ENCODE measurements at regions not wholly inside any gene's neighbourhood (a gene's known extent, or its start where the extent isn't known, plus 50 kb on each side); places are given as distances from the start of the nearest gene placed in this dataset.
"Not testable (repeated sequence)": the region's sequence is repeated elsewhere in the genome, so short reads cannot be mapped to it uniquely, and the experiment has no call there.

DNA sequence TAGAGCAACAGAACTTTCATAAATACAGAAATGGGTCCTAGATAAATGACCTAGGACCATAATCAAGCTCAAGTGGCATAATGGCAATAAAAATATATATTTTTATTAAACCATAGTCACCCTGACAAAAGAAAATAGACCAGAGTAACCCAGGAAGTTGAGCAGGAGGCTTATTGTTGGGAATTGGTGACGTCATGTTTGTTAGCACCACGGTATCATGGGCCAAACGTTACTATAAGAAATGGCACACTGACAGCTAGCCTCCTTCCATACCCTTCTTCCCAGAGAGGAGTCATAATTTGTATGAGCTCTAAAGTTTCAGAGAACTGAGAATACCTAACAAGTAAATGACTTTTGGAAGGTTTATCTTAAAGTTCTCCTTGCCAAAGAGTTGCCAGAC, 1698.2 kb downstream of the REEP3 start:
- DNase-seq: no peak

DNA sequence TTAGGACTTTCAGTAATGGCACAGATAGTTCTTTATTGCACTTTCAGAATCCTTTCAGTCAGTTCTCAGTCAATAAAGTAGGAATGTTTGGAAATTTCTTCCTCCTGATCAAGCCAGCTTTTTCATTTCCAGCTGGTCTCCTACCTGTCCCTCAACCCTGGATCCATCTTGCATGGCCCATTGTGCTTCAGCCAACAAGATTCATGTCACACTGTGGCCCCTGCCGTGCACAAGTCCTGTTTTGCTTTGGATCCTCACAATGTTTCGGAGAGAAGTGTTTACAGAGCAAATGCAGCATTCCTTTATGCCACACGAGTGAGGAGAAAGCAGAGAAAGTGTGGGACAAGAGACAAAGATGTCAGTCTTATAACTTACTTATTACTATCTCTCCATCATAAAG, 1694.7 kb upstream of the LRRTM3 start:
- no peak for DNase-seq

DNA sequence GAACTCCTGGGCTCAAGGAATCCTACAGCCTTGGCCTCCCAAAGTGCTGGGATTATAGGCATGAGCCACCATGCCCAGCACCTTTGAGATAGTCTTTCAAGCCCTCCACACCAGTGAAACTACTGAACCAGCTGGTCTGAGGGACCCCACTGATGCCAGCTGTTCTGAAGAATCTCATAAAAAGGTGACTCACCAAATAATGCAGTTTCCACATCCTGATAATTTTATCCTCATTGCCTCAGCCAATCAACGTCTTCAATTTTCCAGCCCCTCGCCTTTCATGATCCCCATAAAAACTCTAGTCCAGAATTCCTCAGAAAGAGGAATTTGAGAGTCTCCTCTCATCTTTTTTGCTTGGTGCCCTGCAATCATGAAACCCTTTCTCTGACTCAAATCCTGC, 1691.6 kb upstream of the LRRTM3 start:
- no peak for DNase-seq

DNA sequence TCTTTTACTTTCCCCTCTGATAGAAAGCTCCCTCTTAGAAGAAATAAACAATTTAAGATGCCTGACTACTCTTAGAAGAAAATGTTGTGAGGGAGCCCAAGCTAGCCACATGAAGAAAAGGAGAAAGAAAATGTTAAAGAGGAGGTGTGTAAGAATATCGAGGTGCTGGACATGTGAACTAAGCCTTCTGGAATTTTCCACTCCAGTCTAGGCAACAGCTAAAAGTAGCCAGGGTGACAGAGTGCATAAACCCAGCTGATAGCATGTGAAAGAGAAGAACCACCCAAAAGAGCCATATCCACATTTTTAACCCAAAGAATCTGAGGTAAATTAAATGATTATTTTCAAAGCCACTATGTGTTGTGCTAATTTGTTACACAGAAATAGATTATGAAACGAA, 1690.6 kb upstream of the LRRTM3 start:
- DNase-seq: no peak

- no peak for DNase-seq
Measured at GRCh38 chr10:65235846-65236245, 1690.0 kb upstream of the LRRTM3 start.

DNA sequence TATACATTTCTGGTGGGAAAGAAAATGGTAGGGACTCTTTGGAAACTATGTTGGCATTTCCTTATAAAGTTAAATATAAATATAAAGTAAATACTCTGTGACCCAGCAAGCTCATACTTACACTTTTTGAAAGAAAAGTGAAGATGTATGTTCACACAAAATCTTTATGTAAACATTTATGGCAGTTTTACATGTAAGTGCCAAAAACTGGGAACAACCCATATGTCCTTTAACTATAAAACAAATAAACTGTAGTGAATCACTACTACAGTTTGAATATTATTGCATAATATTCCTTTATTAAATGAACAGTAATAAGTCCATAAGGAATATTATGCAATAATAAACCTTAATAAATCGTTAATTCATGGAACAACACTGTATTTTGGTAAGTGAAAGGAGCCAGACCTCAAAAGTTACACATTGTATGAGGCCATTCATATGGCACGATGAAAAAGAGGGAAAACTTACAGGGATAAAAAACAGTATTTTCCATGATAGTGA, 1660.3 kb upstream of the LRRTM3 start:
- no peak for DNase-seq

DNA sequence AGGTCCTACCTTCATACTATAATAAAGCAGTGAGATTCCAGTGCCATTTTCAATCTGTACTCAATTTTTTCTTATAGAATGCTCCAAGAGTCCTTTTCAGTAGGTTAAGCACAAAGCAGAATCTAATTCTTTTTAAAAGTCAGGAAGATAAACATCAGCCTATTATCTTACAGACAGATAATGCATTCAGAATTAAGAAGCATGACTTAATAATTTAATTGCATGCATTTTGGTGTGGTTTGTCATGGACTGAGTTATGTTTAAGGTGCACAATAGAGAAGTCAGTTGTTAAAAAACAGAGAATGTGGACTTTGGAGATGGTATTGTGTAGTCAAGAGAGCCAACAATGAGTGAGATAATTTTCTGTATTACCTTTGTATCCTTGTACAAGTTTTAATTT, 1656.3 kb upstream of the LRRTM3 start:
- not testable (repeated sequence) for DNase-seq

GRCh38 chr10:65270969-65271368, 1654.9 kb upstream of the LRRTM3 start:
- DNase-seq: no peak

DNA sequence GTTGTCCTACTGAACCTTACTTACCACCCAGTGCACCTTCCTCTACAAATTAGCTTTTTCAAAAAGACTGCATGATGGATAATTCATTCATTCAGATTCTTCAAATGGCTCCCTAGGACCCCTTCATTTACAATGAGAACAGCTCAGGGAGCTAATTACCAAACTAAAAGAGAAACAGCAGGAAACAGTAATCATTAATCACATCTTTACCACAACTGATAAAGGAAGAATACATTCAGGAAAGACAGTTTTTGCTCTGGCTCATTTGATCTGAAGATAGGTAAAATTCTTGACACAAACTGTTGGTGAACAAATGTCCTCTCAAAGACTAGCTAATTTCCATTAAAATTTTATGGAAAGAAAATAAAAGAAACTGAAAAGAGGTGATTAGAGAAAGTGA, 1652.7 kb upstream of the LRRTM3 start:
- no peak for DNase-seq

DNA sequence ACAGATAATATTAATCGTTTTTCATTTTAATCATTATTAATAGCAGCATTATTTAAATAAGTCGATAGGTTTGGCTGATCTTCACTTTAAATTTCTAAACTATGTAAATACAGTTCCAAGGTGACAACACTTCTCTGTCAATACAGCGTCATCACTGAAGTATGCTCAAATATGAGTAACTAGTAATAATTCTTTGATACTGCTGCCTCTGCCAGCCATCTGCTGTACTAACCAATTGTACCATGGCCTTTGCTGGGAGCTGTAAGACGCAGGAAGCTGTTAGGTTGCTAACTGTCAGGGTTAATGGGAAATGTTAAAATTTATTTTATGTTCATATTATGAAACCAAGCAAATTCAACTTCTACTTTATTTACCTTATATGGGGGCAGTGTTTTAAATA, 1650.5 kb upstream of the LRRTM3 start:
- no peak for DNase-seq

- no peak for DNase-seq
Measured at GRCh38 chr10:65284495-65285041, 1641.3 kb upstream of the LRRTM3 start.

- DNase-seq: not testable (repeated sequence)
Measured at GRCh38 chr10:65285726-65286125, 1640.1 kb upstream of the LRRTM3 start.

GRCh38 chr10:65291286-65291685, 1634.5 kb upstream of the LRRTM3 start:
- DNase-seq: no peak

DNA sequence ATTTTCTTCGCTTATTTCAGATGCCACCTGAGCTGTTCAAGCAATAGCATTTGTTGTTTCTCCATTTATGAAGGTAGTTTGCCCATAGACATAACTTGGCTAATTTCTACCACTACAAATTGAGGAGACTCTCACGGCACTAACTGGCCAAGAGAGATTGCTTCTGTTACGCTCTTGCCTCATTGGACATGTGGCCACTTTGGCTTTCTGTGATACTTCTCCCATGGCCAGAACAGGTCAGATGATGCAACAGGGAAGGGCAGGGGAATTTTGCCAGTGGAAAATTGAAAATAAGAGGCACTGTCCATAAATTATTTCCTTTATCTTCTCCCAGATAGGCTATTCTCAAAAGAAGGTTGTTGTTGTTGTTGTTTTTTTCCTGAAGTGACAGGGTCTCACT, 1633.3 kb upstream of the LRRTM3 start:
- no peak for DNase-seq

DNA sequence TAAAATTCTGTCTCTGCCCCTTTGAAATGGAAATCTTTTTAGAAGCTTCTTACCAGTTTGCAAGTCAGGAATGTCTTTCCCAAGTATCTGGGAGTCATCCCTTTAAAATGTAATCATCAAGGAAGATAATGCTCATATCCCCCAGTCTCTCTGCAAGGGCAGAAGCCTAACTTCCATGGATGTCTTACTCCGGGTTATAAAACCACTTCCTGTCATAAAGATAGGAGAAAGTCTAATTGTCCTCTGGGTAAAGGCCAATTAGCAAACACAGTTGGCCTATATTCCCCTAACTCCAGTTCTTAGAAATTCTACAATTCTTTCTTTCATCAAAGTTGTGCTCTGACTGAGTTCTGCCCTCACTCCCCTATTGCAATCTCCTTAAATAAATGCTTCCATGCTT, 1631.5 kb upstream of the LRRTM3 start:
- no peak for DNase-seq

DNA sequence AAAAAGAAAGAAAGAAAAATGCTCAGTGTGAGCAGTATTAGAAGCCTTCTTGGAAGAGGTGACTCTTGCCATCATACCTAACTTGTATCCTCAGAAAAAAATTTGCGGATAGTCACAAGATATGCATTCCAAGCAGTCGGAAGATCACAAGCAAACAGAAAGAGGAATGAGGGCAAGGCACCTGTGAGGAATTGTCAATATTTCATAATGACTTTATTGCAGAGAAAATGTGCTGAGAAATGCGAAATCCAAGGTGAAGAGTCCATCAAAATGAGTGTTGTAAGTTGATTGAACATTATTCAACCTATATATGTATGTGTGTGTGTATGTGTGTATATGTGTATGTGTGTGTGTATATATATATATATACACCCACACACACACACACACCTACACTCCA, 1624.7 kb upstream of the LRRTM3 start:
- no peak for DNase-seq

DNA sequence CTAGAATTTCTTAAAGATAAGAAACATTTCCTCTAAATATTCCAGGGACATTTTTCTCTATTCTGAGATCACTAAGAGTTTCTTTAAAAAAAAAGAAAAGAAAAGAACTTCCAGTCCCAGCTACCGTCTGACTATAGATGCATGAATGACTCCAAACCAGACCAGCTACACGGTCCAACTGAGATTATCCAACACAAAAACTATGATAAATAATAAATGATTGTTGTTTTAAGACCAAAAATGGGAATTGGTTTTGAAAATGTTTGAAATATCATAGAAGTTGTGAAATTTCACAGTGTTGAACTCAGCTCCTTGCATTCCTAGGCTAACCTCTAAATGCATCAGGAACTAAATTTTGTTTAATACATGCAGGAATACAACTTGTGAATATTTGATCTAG, 1619.6 kb upstream of the LRRTM3 start:
- DNase-seq: no peak

DNA sequence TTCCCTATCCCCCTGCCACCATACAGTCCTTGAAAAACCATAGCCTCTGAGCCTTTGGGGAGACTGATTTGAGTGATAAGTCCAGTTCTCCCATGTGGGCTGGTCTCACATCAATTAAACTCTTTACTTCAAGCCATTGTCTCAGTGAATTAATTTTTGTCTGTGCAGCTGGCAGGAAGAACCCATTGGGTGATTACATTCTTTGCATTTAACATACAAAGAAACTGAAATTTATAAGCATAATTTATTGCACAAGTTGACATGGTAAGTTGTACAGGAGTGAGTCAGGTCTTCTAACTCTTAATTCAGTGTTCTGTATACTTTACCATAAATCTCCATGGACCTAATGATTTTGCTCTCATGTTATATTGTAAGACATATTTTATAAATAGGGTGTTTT, 1613.0 kb upstream of the LRRTM3 start:
- no peak for DNase-seq

DNA sequence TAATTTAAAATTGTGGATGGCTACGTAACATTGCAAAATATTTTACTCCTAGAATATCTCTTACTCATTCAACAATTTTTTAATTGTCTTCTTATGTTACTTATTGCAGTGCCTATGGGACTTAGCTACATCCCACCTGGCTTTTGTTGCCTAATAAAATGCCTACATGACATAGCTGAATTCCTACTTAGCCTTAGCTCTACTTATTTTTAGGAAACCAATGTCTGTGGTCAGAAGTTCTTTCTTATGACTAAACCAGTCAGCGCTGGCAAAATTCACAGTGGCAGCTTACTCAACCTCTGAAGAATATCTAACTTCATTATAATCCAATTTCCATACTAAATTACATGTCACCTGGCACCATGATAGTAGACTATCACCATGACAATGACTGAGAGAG, 1612.4 kb upstream of the LRRTM3 start:
- DNase-seq: no peak

- DNase-seq: no peak
Measured at GRCh38 chr10:65314253-65314652, 1611.6 kb upstream of the LRRTM3 start.

DNA sequence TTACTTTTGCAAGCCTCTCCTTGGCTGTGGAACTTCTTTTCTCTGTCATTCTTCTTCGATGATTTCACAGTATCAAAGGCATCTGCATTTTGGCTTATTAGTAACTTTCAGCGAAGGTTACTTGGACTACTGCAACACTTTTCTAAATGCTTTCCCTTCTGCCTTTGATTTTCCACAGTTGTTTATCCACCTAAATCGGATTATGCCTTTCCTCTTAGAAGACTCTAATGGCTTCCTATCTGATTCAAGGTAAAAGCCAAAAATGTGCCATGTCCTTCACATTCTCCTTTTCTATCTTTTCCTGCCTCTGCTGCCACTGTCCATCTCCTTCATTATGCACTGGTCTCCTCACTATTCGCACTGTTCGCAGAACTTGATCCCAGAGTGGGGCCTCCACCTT, 1606.3 kb upstream of the LRRTM3 start:
- no peak for DNase-seq

DNA sequence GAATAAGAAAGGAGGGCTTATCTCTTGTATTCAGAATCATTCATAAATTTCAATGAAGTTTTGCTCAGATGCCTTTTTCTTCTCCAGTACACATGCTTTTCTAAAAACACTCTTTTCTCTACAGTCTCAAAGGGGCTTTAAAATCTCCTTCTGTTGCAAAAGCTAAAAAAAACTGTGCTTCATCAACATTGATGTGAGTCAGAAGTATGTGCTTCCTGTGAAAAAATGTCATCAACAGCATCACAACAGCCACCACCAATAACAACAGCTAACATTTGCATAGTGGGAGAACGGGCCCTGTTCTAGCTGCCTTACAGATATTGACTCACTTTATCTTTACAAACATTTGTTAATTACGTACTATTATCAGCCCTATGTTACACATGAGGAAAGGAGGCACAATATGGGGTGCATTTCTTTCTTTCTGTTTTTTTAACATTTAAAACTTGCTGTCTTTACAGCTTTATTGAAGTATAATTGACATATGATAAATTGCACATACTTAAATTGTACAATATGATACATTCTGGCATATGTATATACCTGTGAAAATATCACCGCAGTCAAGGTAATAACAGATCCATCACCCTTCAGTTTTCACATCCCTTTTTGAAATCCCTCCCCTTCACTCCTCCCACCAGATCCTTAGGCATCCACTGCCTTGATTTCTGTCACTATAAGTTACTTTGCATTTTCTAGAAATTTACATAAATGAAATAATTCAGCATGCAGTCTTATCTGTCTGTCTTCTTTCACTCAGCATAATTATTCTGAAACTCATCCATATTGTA, 1605.4 kb upstream of the LRRTM3 start:
- DNase-seq: no peak

- no peak for DNase-seq
Measured at GRCh38 chr10:65323802-65324201, 1602.0 kb upstream of the LRRTM3 start.

DNA sequence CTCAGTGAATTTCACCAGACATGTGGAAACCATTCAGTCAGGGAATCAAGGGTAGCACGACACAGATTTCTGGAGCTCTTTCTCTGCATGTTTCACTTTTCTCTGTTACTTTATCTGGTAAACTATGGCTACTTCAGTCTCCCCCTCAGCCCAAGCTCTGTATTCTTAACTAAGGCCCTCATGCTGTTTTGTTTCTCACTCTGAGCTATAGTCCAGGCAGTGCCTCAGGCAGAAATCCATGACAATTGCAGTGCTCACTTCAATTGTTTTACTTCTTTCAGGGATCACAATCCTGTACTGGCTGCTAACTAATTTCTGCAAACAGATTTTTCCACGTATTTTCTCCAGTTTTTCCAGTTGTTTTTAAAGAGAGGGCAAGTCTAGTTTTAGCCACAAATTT, 1599.9 kb upstream of the LRRTM3 start:
- no peak for DNase-seq

- no peak for DNase-seq
Measured at GRCh38 chr10:65328486-65328885, 1597.3 kb upstream of the LRRTM3 start.

Data from activated T-cell treated with anti-CD3 and anti-CD28 coated beads for 4 hours (primary cell).